ENCODE measurements at regions not wholly inside any gene's neighbourhood (a gene's known extent, or its start where the extent isn't known, plus 50 kb on each side); places are given as distances from the start of the nearest gene placed in this dataset.

- ATAC-seq (no peak), DNase-seq (ENCODE audit: low spot score) (no peak)
- Mint-ChIP-seq H3K9me3 (peaks cover 91% of the 10 kb centered on the region), H3K36me3 (ENCODE audit: low read depth) (peaks cover 49% of the 10 kb centered on the region), H3K27me3 (ENCODE audit: insufficient read depth, low read depth, poor library complexity) (peaks cover 6% of the 10 kb centered on the region), H3K27ac (no peak overlapping the region), H3K4me3 (no peak overlapping the region), H3K4me1 (no peaks in the 10 kb centered on the region)
- Histone ChIP-seq H3K79me2 (replicated peaks; ENCODE audit: insufficient read depth) (no peaks in the 10 kb centered on the region), H4K20me1 (replicated peaks; ENCODE audit: insufficient read depth) (no peaks in the 10 kb centered on the region), H3K4me3 (no peak overlapping the region), H3K36me3 (ENCODE audit: insufficient read depth) (peaks cover 5% of the 10 kb centered on the region), H3K4me2 (no peak overlapping the region), H3K27ac (ENCODE audit: low read depth) (no peak overlapping the region), H3K4me1 (ENCODE audit: insufficient read depth) (no peaks in the 10 kb centered on the region), H3K9me2 (ENCODE audit: insufficient read depth) (no peaks in the 10 kb centered on the region), H3F3A (replicated peaks; ENCODE audit: low read depth) (no peaks in the 10 kb centered on the region), H2AFZ (no peak overlapping the region), H3K27me3 (ENCODE audit: insufficient read depth) (no peaks in the 10 kb centered on the region)
- no peak for TF ChIP-seq POLR2AphosphoS5 (IDR thresholded peaks at IDR 0.05; ENCODE audit: low read depth)
- no peak for TF ChIP-seq EZH2phosphoT487 (IDR thresholded peaks at IDR 0.05; ENCODE audit: unreplicated experiment)
- TF ChIP-seq ZNF331 (CRISPR knock-in tag; IDR thresholded peaks at IDR 0.05; ENCODE audit: low read depth): no peak
- no peak for TF ChIP-seq EZH2 (IDR thresholded peaks at IDR 0.05; ENCODE audit: low read depth, unreplicated experiment)
- TF ChIP-seq NANOG (IDR thresholded peaks at IDR 0.05; ENCODE audit: borderline replicate concordance): no peak
- no peak for TF ChIP-seq CREB1 (CRISPR knock-in tag; IDR thresholded peaks at IDR 0.05; ENCODE audit: low read depth)
- no peak for TF ChIP-seq CTCF (conservative IDR thresholded peaks at IDR 0.05; ENCODE audit: low read depth in 2 of 2)
- TF ChIP-seq ETS1 (IDR thresholded peaks at IDR 0.05): no peak
- TF ChIP-seq REST (IDR thresholded peaks at IDR 0.05; ENCODE audit: unreplicated experiment): no peak
- TF ChIP-seq ZNF114 (CRISPR knock-in tag; IDR thresholded peaks at IDR 0.05): no peak
- no peak for TF ChIP-seq ZNF462 (CRISPR knock-in tag; IDR thresholded peaks at IDR 0.05)
- TF ChIP-seq JUNB (IDR thresholded peaks at IDR 0.05; ENCODE audit: unreplicated experiment): no peak
- TF ChIP-seq STAT1 (IDR thresholded peaks at IDR 0.05; ENCODE audit: unreplicated experiment): no peak
Observed at GRCh38 chr22:47576908-47577307, 814.5 kb downstream of the TBC1D22A start.

All from GM23338 (cell line).